B cell (primary cell): ENCODE measurements at regions not wholly inside any gene's neighbourhood (a gene's known extent, or its start where the extent isn't known, plus 50 kb on each side); places are given as distances from the start of the nearest gene placed in this dataset.

Experiments used
- ATAC-seq: fragments of 200-7000 bp; cut with Tn5 transposase; one replicate; pipeline ENCODE4 v1.10.0; 2021; ENCODE audit warnings: low read depth, mild to moderate bottlenecking, moderate number of reproducible peaks, moderate library complexity
- CTCF ChIA-PET: fragments of 350-600 bp; sonication (Branson Sonifier 250); formaldehyde crosslinking; loops from one replicate; lab custom pipeline; 2021; ENCODE audit warnings: antibody characterized with exemption, inconsistent platforms; lab: Charles Lee
- POLR2A ChIA-PET: fragments of 350-600 bp; sonication (Branson Sonifier 250); formaldehyde crosslinking; loops from one replicate; lab custom pipeline; 2021; ENCODE audit warnings: antibody characterized with exemption; lab: Charles Lee
- DNase-seq: peaks from one replicate; pipeline ENCODE4 v3.0.0; 2013
- H2AFZ ChIP-seq: 2 replicates; pipeline ENCODE4 v1.6.1; 2012; ENCODE audit warnings: mild to moderate bottlenecking, low read depth, low read length; ENCODE audit not compliant: insufficient read depth, poor library complexity, severe bottlenecking
- H3K27ac ChIP-seq, 2 donors: 1 replicate in 1 of 2; 2 replicates in 1 of 2; pipeline ENCODE4 v1.5.1; 2012 to 2013; ENCODE audit warnings: low read length in 2 of 2, mild to moderate bottlenecking in 2 of 2, moderate library complexity in 1 of 2
- H3K27me3 ChIP-seq, 4 experiments: fragments of 200-600 bp in 1 of 4; sonication (generic) in 1 of 4; replicated peaks in 1 of 4; 1 replicate in 2 of 4; 2 replicates in 2 of 4; pipeline versions ENCODE4 v1.6.1 to v1.7.0; 2013 to 2016; ENCODE audit warnings: low read length in 3 of 4, mild to moderate bottlenecking in 2 of 4, mixed read lengths in 1 of 4, moderate library complexity in 1 of 4; ENCODE audit not compliant: insufficient read depth in 4 of 4, control insufficient read depth in 3 of 4; ENCODE audit errors: control extremely low read depth in 1 of 4
- H3K36me3 ChIP-seq, 2 experiments: replicated peaks in 1 of 2; 1 replicate in 1 of 2; 2 replicates in 1 of 2; pipeline versions ENCODE4 v1.6.1 to v1.7.1; 2013; ENCODE audit warnings: low read length in 1 of 2; ENCODE audit not compliant: insufficient read depth in 2 of 2, control insufficient read depth in 1 of 2; ENCODE audit errors: control extremely low read depth in 1 of 2, extremely low read depth in 1 of 2
- H3K4me1 ChIP-seq, 2 donors: fragments of 200-600 bp in 1 of 2; sonication (generic) in 1 of 2; 1 replicate in 1 of 2; 2 replicates in 1 of 2; pipeline versions ENCODE4 v1.5.1 to v1.6.1; 2013 to 2017; ENCODE audit warnings: low read length in 2 of 2; ENCODE audit not compliant: control insufficient read depth in 2 of 2, insufficient read depth in 2 of 2
- H3K4me2 ChIP-seq: replicated peaks from 2 replicates; pipeline ENCODE3; 2012; ENCODE audit warnings: mild to moderate bottlenecking, low read depth, low read length; ENCODE audit not compliant: poor library complexity, severe bottlenecking
- H3K4me3 ChIP-seq, 5 experiments: fragments of 200-600 bp in 1 of 5; sonication (generic) in 1 of 5; 1 replicate in 3 of 5; 2 replicates in 2 of 5; pipeline versions ENCODE4 v1.5.1 to v1.7.0; 2011 to 2016; ENCODE audit warnings: low read length in 4 of 5, mild to moderate bottlenecking in 4 of 5, low read depth in 2 of 5, control low read depth in 1 of 5, moderate library complexity in 1 of 5; ENCODE audit not compliant: insufficient read depth in 1 of 5; ENCODE audit errors: control extremely low read depth in 1 of 5, extremely low read depth in 1 of 5
- H3K79me2 ChIP-seq: fragments of 200-600 bp; sonication (generic); one replicate; pipeline ENCODE4 v1.6.0; 2016; ENCODE audit warnings: low read length; ENCODE audit not compliant: control insufficient read depth, insufficient read depth
- H3K9ac ChIP-seq: fragments of 200-600 bp; sonication (generic); 2 replicates; pipeline ENCODE4 v1.6.1; 2017; ENCODE audit warnings: mild to moderate bottlenecking, low read length, moderate library complexity
- H3K9me3 ChIP-seq, 3 donors: one replicate each; pipeline versions ENCODE4 v1.6.1 to v1.7.1; 2013; ENCODE audit warnings: low read length in 2 of 3; ENCODE audit not compliant: control insufficient read depth in 2 of 3, insufficient read depth in 1 of 3; ENCODE audit errors: control extremely low read depth in 1 of 3
- H4K20me1 ChIP-seq: 2 replicates; pipeline ENCODE4 v1.6.0; 2012; ENCODE audit warnings: mild to moderate bottlenecking, low read length; ENCODE audit not compliant: insufficient read depth, control insufficient read depth, poor library complexity, severe bottlenecking
- H3K27ac Mint-ChIP-seq: one replicate; pipeline ENCODE4 v1.8.0; 2021; ENCODE audit warnings: mixed read lengths
- H3K27me3 Mint-ChIP-seq: one replicate; pipeline ENCODE4 v1.8.0; 2021; ENCODE audit warnings: mixed read lengths
- H3K4me1 Mint-ChIP-seq: one replicate; pipeline ENCODE4 v1.8.0; 2021; ENCODE audit warnings: mixed read lengths
- H3K4me3 Mint-ChIP-seq: one replicate; pipeline ENCODE4 v1.8.0; 2021; ENCODE audit warnings: mixed read lengths
- H3K9me3 Mint-ChIP-seq: one replicate; pipeline ENCODE4 v1.8.0; 2022; ENCODE audit warnings: mixed read lengths; ENCODE audit not compliant: insufficient read depth
- EZH2 ChIP-seq: IDR thresholded peaks from 2 replicates; pipeline ENCODE4 v1.6.1; 2012; ENCODE audit warnings: borderline replicate concordance, low read depth, mild to moderate bottlenecking, moderate library complexity, low read length; ENCODE audit not compliant: insufficient read depth, poor library complexity, severe bottlenecking
- WGBS: methylation state at CpG from one replicate; pipeline ENCODE4 v1.1.5; 2013; ENCODE audit warnings: missing lambda C conversion rate; ENCODE audit not compliant: insufficient coverage; 5-methylcytosine and 5-hydroxymethylcytosine counted together
- intact Hi-C: fragments of 100-400 bp; cut with micrococcal nuclease; formaldehyde crosslinking; loops from one replicate; pipeline ENCODE4 v1.10.0; 2022
- TF ChIP-seq, protein P1 (sequence below): fragments of 200-600 bp; IDR thresholded peaks from one replicate; pipeline ENCODE4 v1.8.0; 2022; ENCODE audit warnings: antibody characterized with exemption, mild to moderate bottlenecking

DNA sequence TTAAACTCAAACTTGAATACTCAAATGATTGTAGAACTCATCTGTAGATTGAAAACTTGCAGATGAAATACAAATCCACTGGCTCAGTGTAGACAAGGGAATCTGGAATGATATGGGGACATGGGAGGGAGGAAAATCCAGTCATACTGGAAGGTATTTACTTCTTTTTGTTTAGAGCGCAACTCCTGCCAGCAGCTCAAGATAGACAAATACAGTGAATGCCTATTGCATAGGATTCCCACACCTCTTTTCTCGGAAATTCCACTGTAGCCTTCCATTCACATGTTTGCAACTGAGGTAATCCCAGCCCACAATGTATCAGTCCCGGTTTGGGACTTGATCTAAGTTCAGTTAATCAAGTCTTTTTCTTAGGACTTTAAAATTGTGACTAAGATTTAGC lies 311.2 kb downstream of the PTPRC start:
- no peak overlapping the region for H3K4me3 ChIP-seq
- no peak overlapping the region for H3K9ac ChIP-seq
- TF ChIP-seq, protein P1, sequence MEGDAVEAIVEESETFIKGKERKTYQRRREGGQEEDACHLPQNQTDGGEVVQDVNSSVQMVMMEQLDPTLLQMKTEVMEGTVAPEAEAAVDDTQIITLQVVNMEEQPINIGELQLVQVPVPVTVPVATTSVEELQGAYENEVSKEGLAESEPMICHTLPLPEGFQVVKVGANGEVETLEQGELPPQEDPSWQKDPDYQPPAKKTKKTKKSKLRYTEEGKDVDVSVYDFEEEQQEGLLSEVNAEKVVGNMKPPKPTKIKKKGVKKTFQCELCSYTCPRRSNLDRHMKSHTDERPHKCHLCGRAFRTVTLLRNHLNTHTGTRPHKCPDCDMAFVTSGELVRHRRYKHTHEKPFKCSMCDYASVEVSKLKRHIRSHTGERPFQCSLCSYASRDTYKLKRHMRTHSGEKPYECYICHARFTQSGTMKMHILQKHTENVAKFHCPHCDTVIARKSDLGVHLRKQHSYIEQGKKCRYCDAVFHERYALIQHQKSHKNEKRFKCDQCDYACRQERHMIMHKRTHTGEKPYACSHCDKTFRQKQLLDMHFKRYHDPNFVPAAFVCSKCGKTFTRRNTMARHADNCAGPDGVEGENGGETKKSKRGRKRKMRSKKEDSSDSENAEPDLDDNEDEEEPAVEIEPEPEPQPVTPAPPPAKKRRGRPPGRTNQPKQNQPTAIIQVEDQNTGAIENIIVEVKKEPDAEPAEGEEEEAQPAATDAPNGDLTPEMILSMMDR = no peak
- TF ChIP-seq EZH2 = no peak
- ATAC-seq (no peak), DNase-seq (no peak)
- no peaks in the 10 kb centered on the region for H3K4me1 Mint-ChIP-seq
- H2AFZ ChIP-seq = no peak overlapping the region
- no peaks in the 10 kb centered on the region for H3K9me3 Mint-ChIP-seq
- H4K20me1 ChIP-seq = no peaks in the 10 kb centered on the region
- no peak overlapping the region for H3K4me3 Mint-ChIP-seq
- H3K27me3 Mint-ChIP-seq = no peaks in the 10 kb centered on the region
- H3K9me3 ChIP-seq = peaks cover 0 to 4% (median 0%) of the 10 kb centered on the region in 3 donors
- no peaks in the 10 kb centered on the region for H3K79me2 ChIP-seq
- H3K27ac ChIP-seq = no peak overlapping the region
- no peak overlapping the region for H3K27ac Mint-ChIP-seq
- WGBS = no CpG with 5 or more reads among the region's 3 CpGs
- intact Hi-C loops = no loop called here
- no peaks in the 10 kb centered on the region for H3K4me1 ChIP-seq
- H3K4me2 ChIP-seq = no peak overlapping the region
- no peaks in the 10 kb centered on the region for H3K36me3 ChIP-seq
- H3K27me3 ChIP-seq = no peaks in the 10 kb centered on the region
- CTCF ChIA-PET = no interaction called here
- POLR2A ChIA-PET = no interaction called here

DNA sequence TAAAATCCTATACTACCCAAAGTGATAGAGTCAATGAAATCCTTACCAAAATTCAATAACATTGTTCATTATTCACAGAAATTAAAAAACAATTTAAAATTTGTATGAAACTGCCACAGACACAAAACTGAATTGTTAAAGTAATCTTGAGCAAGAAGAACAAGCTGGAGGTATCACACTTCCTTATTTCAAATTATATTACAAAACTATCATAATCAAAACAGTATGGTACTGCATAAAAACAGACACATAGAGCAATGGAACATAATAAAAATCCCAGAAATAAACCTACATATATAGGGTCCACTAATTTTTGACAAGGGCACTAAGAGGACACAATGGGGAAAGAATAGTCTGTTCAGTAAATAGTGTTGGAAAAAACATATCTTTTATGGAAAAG lies 316.2 kb downstream of the PTPRC start:
- Mint-ChIP-seq H3K27ac (no peak overlapping the region), H3K9me3 (no peaks in the 10 kb centered on the region), H3K4me1 (no peaks in the 10 kb centered on the region), H3K4me3 (no peak overlapping the region), H3K27me3 (no peaks in the 10 kb centered on the region)
- Histone ChIP-seq H4K20me1 (no peaks in the 10 kb centered on the region), H3K4me2 (no peak overlapping the region), H3K9me3 (peaks cover 0 to 3% (median 0%) of the 10 kb centered on the region in 3 donors), H3K4me1 (no peaks in the 10 kb centered on the region), H3K27ac (no peak overlapping the region), H2AFZ (no peak overlapping the region), H3K36me3 (no peaks in the 10 kb centered on the region), H3K9ac (no peak overlapping the region), H3K79me2 (no peaks in the 10 kb centered on the region), H3K4me3 (no peak overlapping the region), H3K27me3 (no peaks in the 10 kb centered on the region)
- CTCF ChIA-PET = no interaction called here
- intact Hi-C loops = no loop called here
- TF ChIP-seq EZH2 = no peak
- TF ChIP-seq, protein P1 = no peak
- DNase-seq (no peak), ATAC-seq (no peak)
- POLR2A ChIA-PET = no interaction called here
